ENCODE measurements at regions not wholly inside any gene's neighbourhood (a gene's known extent, or its start where the extent isn't known, plus 50 kb on each side); places are given as distances from the start of the nearest gene placed in this dataset.

- Histone ChIP-seq H4K91ac (ENCODE audit: low read depth, low read length, poor library complexity) (no peak overlapping the region), H3K4me1 (ENCODE audit: control insufficient read depth in 2 of 2, insufficient read depth in 1 of 2, low read depth in 1 of 2, low read length in 2 of 2) (peaks cover 2 to 25% of the 10 kb centered on the region in 2 donors), H4K8ac (ENCODE audit: low read depth, low read length) (no peak overlapping the region), H2BK5ac (ENCODE audit: low read length) (no peak overlapping the region), H3K9ac (ENCODE audit: low read depth, low read length, poor library complexity) (no peak overlapping the region), H3K27ac (replicated peaks; ENCODE audit: low read length) (no peak overlapping the region), H3K27me3 (ENCODE audit: control insufficient read depth in 3 of 3, insufficient read depth in 3 of 3, low read depth in 1 of 3, low read length in 3 of 3) (peaks cover 0 to 60% (median 0%) of the 10 kb centered on the region in 3 experiments), H2BK12ac (ENCODE audit: low read length) (no peak overlapping the region), H2AFZ (ENCODE audit: low read length) (no peak overlapping the region), H3K4me3 (ENCODE audit: low read length in 2 of 2) (no peak overlapping the region), H3K79me1 (ENCODE audit: low read depth, low read length) (no peaks in the 10 kb centered on the region), H3K14ac (ENCODE audit: low read length) (no peak overlapping the region), H2AK5ac (ENCODE audit: low read depth, low read length) (peak overlapping the region; percentile 10), H3K4me2 (ENCODE audit: insufficient read depth, low read length, poor library complexity, severe bottlenecking) (no peak overlapping the region), H2BK120ac (ENCODE audit: low read depth, low read length) (peak overlapping the region; percentile 65), H3K4ac (ENCODE audit: low read length) (peak overlapping the region; percentile 17), H2BK15ac (ENCODE audit: low read length) (peak overlapping the region; percentile 61), H3K18ac (ENCODE audit: low read length) (no peak overlapping the region), H3K23ac (ENCODE audit: low read depth, low read length, poor library complexity) (no peak overlapping the region), H3K9me3 (replicated peaks in 1 of 2; ENCODE audit: control insufficient read depth in 2 of 2, insufficient read depth in 1 of 2, low read depth in 1 of 2, low read length in 2 of 2) (no peaks in the 10 kb centered on the region), H3K36me3 (replicated peaks in 1 of 2; ENCODE audit: control insufficient read depth in 2 of 2, insufficient read depth in 2 of 2, low read length in 2 of 2) (no peaks in the 10 kb centered on the region)
- DNase-seq (ENCODE audit: low spot score): no peak
- no CpG with 5 or more reads among the region's 4 CpGs for WGBS, 2 donors (ENCODE audit: extremely low coverage in 2 of 2, insufficient read length in 2 of 2, insufficient replicate concordance in 1 of 2)
Measured at GRCh38 chr11:15886299-15886698, 470.0 kb downstream of the SOX6 start.

- no peak overlapping the region for H2AFZ ChIP-seq (ENCODE audit: low read length)
- H2BK120ac ChIP-seq (ENCODE audit: low read depth, low read length): peak overlapping the region; percentile 41
- WGBS, 2 donors (ENCODE audit: extremely low coverage in 2 of 2, insufficient read length in 2 of 2, insufficient replicate concordance in 1 of 2): no CpG with 5 or more reads among the region's 5 CpGs
- peak overlapping the region; percentile 54 for H3K18ac ChIP-seq (ENCODE audit: low read length)
- H2BK15ac ChIP-seq (ENCODE audit: low read length): peak overlapping the region; percentile 61
- peak overlapping the region; percentile 10 for H2AK5ac ChIP-seq (ENCODE audit: low read depth, low read length)
- H4K8ac ChIP-seq (ENCODE audit: low read depth, low read length): no peak overlapping the region
- no peak overlapping the region for H3K27ac ChIP-seq (replicated peaks; ENCODE audit: low read length)
- H3K4me2 ChIP-seq (ENCODE audit: insufficient read depth, low read length, poor library complexity, severe bottlenecking): no peak overlapping the region
- H3K9ac ChIP-seq (ENCODE audit: low read depth, low read length, poor library complexity): no peak overlapping the region
- no peak overlapping the region for H3K23ac ChIP-seq (ENCODE audit: low read depth, low read length, poor library complexity)
- no peaks in the 10 kb centered on the region for H3K9me3 ChIP-seq (replicated peaks in 1 of 2; ENCODE audit: control insufficient read depth in 2 of 2, insufficient read depth in 1 of 2, low read depth in 1 of 2, low read length in 2 of 2)
- peak overlapping the region; percentile 17 for H3K4ac ChIP-seq (ENCODE audit: low read length)
- no peak overlapping the region for H2BK12ac ChIP-seq (ENCODE audit: low read length)
- peaks cover 0 to 56% (median 0%) of the 10 kb centered on the region in 3 experiments for H3K27me3 ChIP-seq (ENCODE audit: control insufficient read depth in 3 of 3, insufficient read depth in 3 of 3, low read depth in 1 of 3, low read length in 3 of 3)
- peaks cover 2 to 25% of the 10 kb centered on the region in 2 donors for H3K4me1 ChIP-seq (ENCODE audit: control insufficient read depth in 2 of 2, insufficient read depth in 1 of 2, low read depth in 1 of 2, low read length in 2 of 2)
- H2BK5ac ChIP-seq (ENCODE audit: low read length): peak overlapping the region; percentile 4
- H3K79me1 ChIP-seq (ENCODE audit: low read depth, low read length): no peaks in the 10 kb centered on the region
- no peak overlapping the region for H4K91ac ChIP-seq (ENCODE audit: low read depth, low read length, poor library complexity)
- no peak overlapping the region for H3K4me3 ChIP-seq (ENCODE audit: low read length in 2 of 2)
- no peak for DNase-seq (ENCODE audit: low spot score)
- H3K14ac ChIP-seq (ENCODE audit: low read length): no peak overlapping the region
- H3K36me3 ChIP-seq (replicated peaks in 1 of 2; ENCODE audit: control insufficient read depth in 2 of 2, insufficient read depth in 2 of 2, low read length in 2 of 2): no peaks in the 10 kb centered on the region
Measured at GRCh38 chr11:15886866-15887265, 469.5 kb downstream of the SOX6 start.

- Histone ChIP-seq H2AFZ (ENCODE audit: low read length) (no peak overlapping the region), H3K79me1 (ENCODE audit: low read depth, low read length) (no peaks in the 10 kb centered on the region), H3K9ac (ENCODE audit: low read depth, low read length, poor library complexity) (no peak overlapping the region), H4K91ac (ENCODE audit: low read depth, low read length, poor library complexity) (no peak overlapping the region), H4K8ac (ENCODE audit: low read depth, low read length) (no peak overlapping the region), H3K36me3 (replicated peaks in 1 of 2; ENCODE audit: control insufficient read depth in 2 of 2, insufficient read depth in 2 of 2, low read length in 2 of 2) (no peaks in the 10 kb centered on the region), H3K23ac (ENCODE audit: low read depth, low read length, poor library complexity) (no peak overlapping the region), H3K9me3 (replicated peaks in 1 of 2; ENCODE audit: control insufficient read depth in 2 of 2, insufficient read depth in 1 of 2, low read depth in 1 of 2, low read length in 2 of 2) (no peaks in the 10 kb centered on the region), H3K4me2 (ENCODE audit: insufficient read depth, low read length, poor library complexity, severe bottlenecking) (no peak overlapping the region), H2BK15ac (ENCODE audit: low read length) (no peak overlapping the region), H2BK12ac (ENCODE audit: low read length) (no peak overlapping the region), H3K4ac (ENCODE audit: low read length) (no peak overlapping the region), H3K18ac (ENCODE audit: low read length) (no peak overlapping the region), H3K27ac (replicated peaks; ENCODE audit: low read length) (peak overlapping the region; percentile 4), H3K4me1 (ENCODE audit: control insufficient read depth in 2 of 2, insufficient read depth in 1 of 2, low read depth in 1 of 2, low read length in 2 of 2) (peaks cover 2 to 25% of the 10 kb centered on the region in 2 donors), H3K14ac (ENCODE audit: low read length) (no peak overlapping the region), H2BK120ac (ENCODE audit: low read depth, low read length) (no peak overlapping the region), H2AK5ac (ENCODE audit: low read depth, low read length) (no peak overlapping the region), H3K27me3 (ENCODE audit: control insufficient read depth in 3 of 3, insufficient read depth in 3 of 3, low read depth in 1 of 3, low read length in 3 of 3) (peaks cover 0 to 39% (median 0%) of the 10 kb centered on the region in 3 experiments), H2BK5ac (ENCODE audit: low read length) (no peak overlapping the region), H3K4me3 (ENCODE audit: low read length in 2 of 2) (no peak overlapping the region)
- no CpG with 5 or more reads among the region's 2 CpGs for WGBS, 2 donors (ENCODE audit: extremely low coverage in 2 of 2, insufficient read length in 2 of 2, insufficient replicate concordance in 1 of 2)
- DNase-seq (ENCODE audit: low spot score): no peak
Measured at GRCh38 chr11:15888556-15889345, 467.6 kb downstream of the SOX6 start.

GRCh38 chr11:15889363-15890030, 466.8 kb downstream of the SOX6 start:
- WGBS, 2 donors (ENCODE audit: extremely low coverage in 2 of 2, insufficient read length in 2 of 2, insufficient replicate concordance in 1 of 2): no CpG with 5 or more reads among the region's 2 CpGs
- no peak overlapping the region for H3K4me2 ChIP-seq (ENCODE audit: insufficient read depth, low read length, poor library complexity, severe bottlenecking)
- no peak overlapping the region for H2BK12ac ChIP-seq (ENCODE audit: low read length)
- no peaks in the 10 kb centered on the region for H3K79me1 ChIP-seq (ENCODE audit: low read depth, low read length)
- H3K18ac ChIP-seq (ENCODE audit: low read length): no peak overlapping the region
- no peak overlapping the region for H2BK5ac ChIP-seq (ENCODE audit: low read length)
- no peaks in the 10 kb centered on the region for H3K36me3 ChIP-seq (replicated peaks in 1 of 2; ENCODE audit: control insufficient read depth in 2 of 2, insufficient read depth in 2 of 2, low read length in 2 of 2)
- no peak overlapping the region for H2BK15ac ChIP-seq (ENCODE audit: low read length)
- no peak overlapping the region for H2BK120ac ChIP-seq (ENCODE audit: low read depth, low read length)
- no peak overlapping the region for H3K9ac ChIP-seq (ENCODE audit: low read depth, low read length, poor library complexity)
- H3K23ac ChIP-seq (ENCODE audit: low read depth, low read length, poor library complexity): no peak overlapping the region
- H3K27ac ChIP-seq (replicated peaks; ENCODE audit: low read length): peak overlapping the region; percentile 33
- H3K4ac ChIP-seq (ENCODE audit: low read length): no peak overlapping the region
- no peak overlapping the region for H4K8ac ChIP-seq (ENCODE audit: low read depth, low read length)
- H3K4me1 ChIP-seq (ENCODE audit: control insufficient read depth in 2 of 2, insufficient read depth in 1 of 2, low read depth in 1 of 2, low read length in 2 of 2): peaks cover 2 to 24% of the 10 kb centered on the region in 2 donors
- H2AK5ac ChIP-seq (ENCODE audit: low read depth, low read length): no peak overlapping the region
- H3K4me3 ChIP-seq (ENCODE audit: low read length in 2 of 2): no peak overlapping the region
- peaks cover 0 to 35% (median 0%) of the 10 kb centered on the region in 3 experiments for H3K27me3 ChIP-seq (ENCODE audit: control insufficient read depth in 3 of 3, insufficient read depth in 3 of 3, low read depth in 1 of 3, low read length in 3 of 3)
- H4K91ac ChIP-seq (ENCODE audit: low read depth, low read length, poor library complexity): no peak overlapping the region
- no peak overlapping the region for H2AFZ ChIP-seq (ENCODE audit: low read length)
- H3K9me3 ChIP-seq (replicated peaks in 1 of 2; ENCODE audit: control insufficient read depth in 2 of 2, insufficient read depth in 1 of 2, low read depth in 1 of 2, low read length in 2 of 2): no peaks in the 10 kb centered on the region
- no peak overlapping the region for H3K14ac ChIP-seq (ENCODE audit: low read length)
- DNase-seq (ENCODE audit: low spot score): no peak

Measured in neuronal stem cell (in vitro differentiated cells).